Body of pancreas (tissue), 4 donors: ENCODE measurements at regions not wholly inside any gene's neighbourhood (a gene's known extent, or its start where the extent isn't known, plus 50 kb on each side); places are given as distances from the start of the nearest gene placed in this dataset.

Source experiments
- ATAC-seq: fragments of 150-250 bp; one replicate; pipeline ENCODE4 v1.9.1; 2016
- DNase-seq, 4 donors: peaks; one replicate each; pipeline ENCODE4 v3.0.0-alpha.2; 2019
- H3K27ac ChIP-seq, 4 donors: fragments of 200-600 bp; sonication (generic); 1 replicate in 3 of 4; 2 replicates in 1 of 4; pipeline versions ENCODE4 v1.5.1 to v1.6.1; 2016 to 2019; ENCODE audit warnings: mild to moderate bottlenecking in 1 of 4, mixed read lengths in 1 of 4, moderate library complexity in 1 of 4
- H3K27me3 ChIP-seq, 2 donors: fragments of 200-600 bp; sonication (generic); one replicate each; pipeline ENCODE4 v1.6.0; 2016; ENCODE audit warnings: mild to moderate bottlenecking in 1 of 2
- H3K36me3 ChIP-seq, 2 donors: fragments of 200-600 bp; sonication (generic); replicated peaks in 1 of 2; 2 replicates each; pipeline ENCODE4 v1.5.1; 2016; ENCODE audit warnings: low read depth in 2 of 2; ENCODE audit not compliant: insufficient read depth in 1 of 2
- H3K4me1 ChIP-seq: fragments of 200-600 bp; sonication (generic); one replicate; pipeline ENCODE4 v1.6.0; 2016
- H3K4me3 ChIP-seq, 2 donors: fragments of 200-600 bp; sonication (generic); 1 replicate in 1 of 2; 2 replicates in 1 of 2; pipeline ENCODE4 v1.5.1; 2016 to 2019
- H3K9me3 ChIP-seq, 3 donors: fragments of 200-600 bp; sonication (generic); 1 replicate in 2 of 3; 2 replicates in 1 of 3; pipeline ENCODE4 v1.5.1; 2016
- CTCF ChIP-seq, 7 experiments: fragments of 450-650 bp in 4 of 7; fragments of 200-600 bp in 3 of 7; sonication (generic) in 3 of 7; IDR thresholded peaks; one replicate each; pipeline ENCODE4 v1.5.1; 2016 to 2019; ENCODE audit warnings: antibody characterized with exemption in 7 of 7
- POLR2A ChIP-seq, 3 donors: fragments of 450-650 bp; IDR thresholded peaks; one replicate each; pipeline ENCODE4 v1.6.1; 2016; ENCODE audit warnings: antibody characterized with exemption in 3 of 3, mild to moderate bottlenecking in 2 of 3
- WGBS, 2 donors: methylation state at CpG; one replicate each; pipeline ENCODE4 v1.1.5; 2017; 5-methylcytosine and 5-hydroxymethylcytosine counted together
- intact Hi-C: fragments of 100-400 bp; cut with DNase I; formaldehyde crosslinking; loops from one replicate; pipeline ENCODE4 v1.15.1; 2023

- no peaks in the 10 kb centered on the region for H3K4me1 ChIP-seq
- intact Hi-C loops, result no loop called here
- TF ChIP-seq POLR2A (IDR thresholded peaks at IDR 0.05) (no peak), CTCF (IDR thresholded peaks at IDR 0.05) (no peak)
- WGBS, 2 donors, result 68 to 78% methylated on average over 6 to 7 of the region's 7 CpGs
- no peaks in the 10 kb centered on the region for H3K27me3 ChIP-seq
- no peaks in the 10 kb centered on the region for H3K36me3 ChIP-seq
- DNase-seq (no peak), ATAC-seq (no peak)
- H3K4me3 ChIP-seq, result no peak overlapping the region
- no peaks in the 10 kb centered on the region for H3K9me3 ChIP-seq
- no peak overlapping the region for H3K27ac ChIP-seq
Observed at GRCh38 chr7:80563561-80564327, 51.9 kb upstream of the GNAT3 start.

GRCh38 chr7:80565554-80565953 is 53.7 kb upstream of the GNAT3 start:
- Histone ChIP-seq H3K4me1 (no peaks in the 10 kb centered on the region), H3K27me3 (no peaks in the 10 kb centered on the region), H3K27ac (no peak overlapping the region), H3K9me3 (no peaks in the 10 kb centered on the region), H3K36me3 (no peaks in the 10 kb centered on the region), H3K4me3 (no peak overlapping the region)
- DNase-seq (no peak), ATAC-seq (no peak)
- intact Hi-C loops, result no loop called here
- TF ChIP-seq CTCF (IDR thresholded peaks at IDR 0.05) (no peak), POLR2A (IDR thresholded peaks at IDR 0.05) (no peak)
- 92% methylated on average over 3 of the region's 3 CpGs; no CpG with 5 or more reads in 1 of the 2 donors for WGBS, 2 donors

GRCh38 chr7:80581486-80582260 is 56.8 kb upstream of the CD36 start:
- TF ChIP-seq POLR2A (IDR thresholded peaks at IDR 0.05), result no peak
- no peak for TF ChIP-seq CTCF (IDR thresholded peaks at IDR 0.05)
- ATAC-seq (no peak), DNase-seq (no peak)
- H3K27ac ChIP-seq, result no peak overlapping the region
- intact Hi-C loops, result no loop called here
- H3K9me3 ChIP-seq, result no peaks in the 10 kb centered on the region
- H3K27me3 ChIP-seq, result no peaks in the 10 kb centered on the region
- no peaks in the 10 kb centered on the region for H3K36me3 ChIP-seq
- H3K4me1 ChIP-seq, result peaks cover 5% of the 10 kb centered on the region
- 86 to 92% methylated on average over 4 of the region's 4 CpGs for whole genome bisulfite sequencing, 2 donors
- H3K4me3 ChIP-seq, result no peak overlapping the region

GRCh38 chr7:80583901-80584300 is 54.5 kb upstream of the CD36 start:
- no peaks in the 10 kb centered on the region for H3K9me3 ChIP-seq
- no peak for DNase-seq
- ATAC-seq, result no peak
- no peaks in the 10 kb centered on the region for H3K27me3 ChIP-seq
- H3K4me3 ChIP-seq, result no peak overlapping the region
- peaks cover 5% of the 10 kb centered on the region for H3K4me1 ChIP-seq
- no peak overlapping the region for H3K27ac ChIP-seq
- WGBS, 2 donors, result 70 to 88% methylated on average over 2 of the region's 2 CpGs
- no peaks in the 10 kb centered on the region for H3K36me3 ChIP-seq
- intact Hi-C loops, result no loop called here
- TF ChIP-seq POLR2A (IDR thresholded peaks at IDR 0.05) (no peak), CTCF (IDR thresholded peaks at IDR 0.05) (no peak)
